ENCODE measurements at regions not wholly inside any gene's neighbourhood (a gene's known extent, or its start where the extent isn't known, plus 50 kb on each side); places are given as distances from the start of the nearest gene placed in this dataset.

DNA sequence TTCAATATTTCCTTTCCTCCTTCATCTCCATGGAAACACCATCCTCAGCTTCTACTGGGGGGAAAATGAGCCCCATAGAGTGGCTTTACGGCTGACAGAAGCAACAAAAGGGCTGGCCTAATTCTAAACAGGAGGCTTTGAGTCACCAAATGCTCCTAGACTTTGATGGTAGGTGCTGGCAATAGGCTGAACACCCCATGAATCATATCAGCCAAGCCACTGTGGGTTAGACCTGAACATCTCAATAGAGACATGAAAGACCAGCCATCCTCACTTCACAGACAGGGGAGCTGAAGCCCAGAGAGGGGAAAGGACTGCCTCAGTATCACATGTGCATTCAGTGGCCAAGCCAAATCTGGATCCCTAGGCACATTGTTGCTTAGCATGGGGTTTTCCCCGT lies 107.6 kb downstream of the AMER1 start:
- Histone ChIP-seq H3K4me1 (ENCODE audit: control insufficient read depth, low read depth, low read length) (no peaks in the 10 kb centered on the region), H3K56ac (ENCODE audit: low read length) (no peak overlapping the region), H3K4me2 (ENCODE audit: low read length) (no peak overlapping the region), H3K23ac (ENCODE audit: low read length) (no peak overlapping the region), H2BK120ac (ENCODE audit: low read depth, low read length) (no peak overlapping the region), H2BK5ac (ENCODE audit: low read length) (no peak overlapping the region), H2BK15ac (replicated peaks; ENCODE audit: low read depth) (no peak overlapping the region), H3K18ac (ENCODE audit: low read length) (no peak overlapping the region), H3K4ac (ENCODE audit: low read depth, low read length) (no peak overlapping the region), H2AK5ac (ENCODE audit: low read length) (no peak overlapping the region), H4K8ac (ENCODE audit: low read depth, low read length) (no peak overlapping the region), H3K36me3 (ENCODE audit: control insufficient read depth, insufficient read depth, low read length) (no peaks in the 10 kb centered on the region), H3K27ac (ENCODE audit: low read depth, low read length) (no peak overlapping the region), H3K4me3 (ENCODE audit: low read length) (no peak overlapping the region), H3K79me1 (ENCODE audit: low read length) (no peaks in the 10 kb centered on the region), H3K79me2 (ENCODE audit: control insufficient read depth, insufficient read depth, low read length) (no peaks in the 10 kb centered on the region), H3K27me3 (ENCODE audit: insufficient read depth, low read length, poor library complexity) (no peaks in the 10 kb centered on the region), H3K9ac (ENCODE audit: low read length) (no peak overlapping the region), H4K5ac (ENCODE audit: low read length) (no peak overlapping the region)
- no peak for DNase-seq
- no CpG with 5 or more reads among the region's 2 CpGs for WGBS (ENCODE audit: extremely low coverage, insufficient coverage, low lambda C conversion rate)

DNA sequence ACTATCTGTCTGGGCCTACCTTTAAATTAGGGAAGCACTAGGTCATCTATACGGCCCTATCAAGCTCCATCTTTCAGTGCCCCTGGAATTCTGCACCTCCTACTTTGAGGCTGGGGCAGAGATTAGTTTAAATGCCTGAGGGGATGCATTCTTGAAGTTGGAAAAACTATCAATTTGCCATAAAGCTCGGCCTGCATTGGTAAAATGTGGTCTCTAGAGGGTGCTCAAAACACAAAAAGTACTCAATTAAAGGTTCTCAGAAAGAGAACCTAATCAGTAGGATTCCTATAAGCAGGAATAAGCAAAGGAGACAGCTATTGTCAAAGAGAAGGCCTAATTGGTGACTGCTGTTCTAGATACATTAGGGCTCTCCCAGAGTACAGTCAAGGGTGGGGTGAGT lies 111.7 kb downstream of the AMER1 start:
- Histone ChIP-seq H3K4me3 (ENCODE audit: low read length) (no peak overlapping the region), H3K9ac (ENCODE audit: low read length) (no peak overlapping the region), H3K4me2 (ENCODE audit: low read length) (no peak overlapping the region), H2AK5ac (ENCODE audit: low read length) (no peak overlapping the region), H4K5ac (ENCODE audit: low read length) (no peak overlapping the region), H2BK120ac (ENCODE audit: low read depth, low read length) (no peak overlapping the region), H3K56ac (ENCODE audit: low read length) (no peak overlapping the region), H3K27ac (ENCODE audit: low read depth, low read length) (no peak overlapping the region), H2BK15ac (replicated peaks; ENCODE audit: low read depth) (no peak overlapping the region), H2BK5ac (ENCODE audit: low read length) (no peak overlapping the region), H3K79me2 (ENCODE audit: control insufficient read depth, insufficient read depth, low read length) (no peaks in the 10 kb centered on the region), H3K23ac (ENCODE audit: low read length) (no peak overlapping the region), H3K36me3 (ENCODE audit: control insufficient read depth, insufficient read depth, low read length) (no peaks in the 10 kb centered on the region), H4K8ac (ENCODE audit: low read depth, low read length) (no peak overlapping the region), H3K4ac (ENCODE audit: low read depth, low read length) (no peak overlapping the region), H3K4me1 (ENCODE audit: control insufficient read depth, low read depth, low read length) (no peaks in the 10 kb centered on the region), H3K18ac (ENCODE audit: low read length) (no peak overlapping the region), H3K27me3 (ENCODE audit: insufficient read depth, low read length, poor library complexity) (no peaks in the 10 kb centered on the region), H3K79me1 (ENCODE audit: low read length) (no peaks in the 10 kb centered on the region)
- DNase-seq, result peak; percentile 86
- no CpG with 5 or more reads among the region's 2 CpGs for WGBS (ENCODE audit: extremely low coverage, insufficient coverage, low lambda C conversion rate)
